ENCODE measurements at regions not wholly inside any gene's neighbourhood (a gene's known extent, or its start where the extent isn't known, plus 50 kb on each side); places are given as distances from the start of the nearest gene placed in this dataset.

- TF ChIP-seq CTCF (IDR thresholded peaks at IDR 0.05) (no peak), POLR2A (IDR thresholded peaks at IDR 0.05) (no peak)
These were observed 209.3 kb upstream of the FOXN3 start for GRCh38 chr14:89626233-89626806.

All from tibial nerve (tissue), 3 donors.